ENCODE measurements at regions not wholly inside any gene's neighbourhood (a gene's known extent, or its start where the extent isn't known, plus 50 kb on each side); places are given as distances from the start of the nearest gene placed in this dataset.

GRCh38 chrX:121949041-121949760 lies 901.8 kb downstream of the GLUD2 start:
- Histone ChIP-seq H3K4me1 (no peaks in the 10 kb centered on the region), H3K9me3 (no peaks in the 10 kb centered on the region), H3K27ac (no peak overlapping the region), H3K27me3 (no peaks in the 10 kb centered on the region), H3K36me3 (no peaks in the 10 kb centered on the region), H3K4me3 (no peak overlapping the region)
- DNase-seq: no peak
- TF ChIP-seq, protein P1, sequence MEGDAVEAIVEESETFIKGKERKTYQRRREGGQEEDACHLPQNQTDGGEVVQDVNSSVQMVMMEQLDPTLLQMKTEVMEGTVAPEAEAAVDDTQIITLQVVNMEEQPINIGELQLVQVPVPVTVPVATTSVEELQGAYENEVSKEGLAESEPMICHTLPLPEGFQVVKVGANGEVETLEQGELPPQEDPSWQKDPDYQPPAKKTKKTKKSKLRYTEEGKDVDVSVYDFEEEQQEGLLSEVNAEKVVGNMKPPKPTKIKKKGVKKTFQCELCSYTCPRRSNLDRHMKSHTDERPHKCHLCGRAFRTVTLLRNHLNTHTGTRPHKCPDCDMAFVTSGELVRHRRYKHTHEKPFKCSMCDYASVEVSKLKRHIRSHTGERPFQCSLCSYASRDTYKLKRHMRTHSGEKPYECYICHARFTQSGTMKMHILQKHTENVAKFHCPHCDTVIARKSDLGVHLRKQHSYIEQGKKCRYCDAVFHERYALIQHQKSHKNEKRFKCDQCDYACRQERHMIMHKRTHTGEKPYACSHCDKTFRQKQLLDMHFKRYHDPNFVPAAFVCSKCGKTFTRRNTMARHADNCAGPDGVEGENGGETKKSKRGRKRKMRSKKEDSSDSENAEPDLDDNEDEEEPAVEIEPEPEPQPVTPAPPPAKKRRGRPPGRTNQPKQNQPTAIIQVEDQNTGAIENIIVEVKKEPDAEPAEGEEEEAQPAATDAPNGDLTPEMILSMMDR (IDR thresholded peaks at IDR 0.05): no peak
- no peak for TF ChIP-seq POLR2A (IDR thresholded peaks at IDR 0.05)
- TF ChIP-seq EP300 (IDR thresholded peaks at IDR 0.05): no peak
- TF ChIP-seq POLR2AphosphoS5 (IDR thresholded peaks at IDR 0.05): no peak
- no peak for ATAC-seq (ENCODE audit: low FRiP score in 2 of 2)
- 66 to 79% methylated on average over 4 to 7 of the region's 7 CpGs for WGBS, 2 donors

- no peak overlapping the region for H3K4me3 ChIP-seq
- H3K27me3 ChIP-seq: no peaks in the 10 kb centered on the region
- H3K27ac ChIP-seq: no peak overlapping the region
- H3K9me3 ChIP-seq: no peaks in the 10 kb centered on the region
- no peaks in the 10 kb centered on the region for H3K36me3 ChIP-seq
- ATAC-seq (ENCODE audit: low FRiP score in 2 of 2) (no peak), DNase-seq (no peak)
- no peaks in the 10 kb centered on the region for H3K4me1 ChIP-seq
- TF ChIP-seq EP300 (IDR thresholded peaks at IDR 0.05) (no peak), POLR2AphosphoS5 (IDR thresholded peaks at IDR 0.05) (no peak), POLR2A (IDR thresholded peaks at IDR 0.05) (no peak)
- TF ChIP-seq, protein P1 (IDR thresholded peaks at IDR 0.05): no peak
Measured at GRCh38 chrX:121958886-121959285, 911.5 kb downstream of the GLUD2 start.

- ATAC-seq (ENCODE audit: low FRiP score in 2 of 2) (no peak), DNase-seq (no peak)
- no peak for TF ChIP-seq POLR2AphosphoS5 (IDR thresholded peaks at IDR 0.05)
- TF ChIP-seq EP300 (IDR thresholded peaks at IDR 0.05): no peak
- no peaks in the 10 kb centered on the region for H3K36me3 ChIP-seq
- no peaks in the 10 kb centered on the region for H3K27me3 ChIP-seq
- H3K4me3 ChIP-seq: no peak overlapping the region
- no peak overlapping the region for H3K27ac ChIP-seq
- H3K9me3 ChIP-seq: peaks cover 0 to 13% (median 0%) of the 10 kb centered on the region in 4 donors
- WGBS, 2 donors: 67% methylated on average over 2 of the region's 2 CpGs; no CpG with 5 or more reads in 1 of the 2 donors
- no peaks in the 10 kb centered on the region for H3K4me1 ChIP-seq
Measured at GRCh38 chrX:121975671-121976070, 928.3 kb downstream of the GLUD2 start.

- TF ChIP-seq POLR2AphosphoS5 (IDR thresholded peaks at IDR 0.05): no peak
- TF ChIP-seq EP300 (IDR thresholded peaks at IDR 0.05): no peak
- TF ChIP-seq, protein P1 (IDR thresholded peaks at IDR 0.05): no peak
- Histone ChIP-seq H3K4me1 (no peaks in the 10 kb centered on the region), H3K9me3 (no peaks in the 10 kb centered on the region), H3K4me3 (no peak overlapping the region), H3K27ac (no peak overlapping the region), H3K36me3 (no peaks in the 10 kb centered on the region), H3K27me3 (no peaks in the 10 kb centered on the region)
- ATAC-seq (ENCODE audit: low FRiP score in 2 of 2) (no peak), DNase-seq (no peak)
- WGBS, 2 donors: 63 to 85% methylated on average over 1 of the region's 1 CpG
Measured at GRCh38 chrX:121987163-121987562, 939.8 kb downstream of the GLUD2 start.

GRCh38 chrX:121987835-121988234 lies 940.4 kb downstream of the GLUD2 start:
- 81 to 87% methylated on average over 4 of the region's 4 CpGs for WGBS, 2 donors
- ATAC-seq (ENCODE audit: low FRiP score in 2 of 2): no peak

More at GRCh38 chrX:121987835-121988234, 940.4 kb downstream of the GLUD2 start:
- H3K4me3 ChIP-seq: no peak overlapping the region
- H3K27ac ChIP-seq: no peak overlapping the region
- H3K27me3 ChIP-seq: no peaks in the 10 kb centered on the region
- H3K4me1 ChIP-seq: no peaks in the 10 kb centered on the region
- TF ChIP-seq, protein P1 (IDR thresholded peaks at IDR 0.05): no peak
- TF ChIP-seq POLR2AphosphoS5 (IDR thresholded peaks at IDR 0.05) (no peak), EP300 (IDR thresholded peaks at IDR 0.05) (no peak), POLR2A (IDR thresholded peaks at IDR 0.05) (no peak)
- DNase-seq: no peak
- no peaks in the 10 kb centered on the region for H3K36me3 ChIP-seq
- H3K9me3 ChIP-seq: no peaks in the 10 kb centered on the region
